ENCODE measurements at regions not wholly inside any gene's neighbourhood (a gene's known extent, or its start where the extent isn't known, plus 50 kb on each side); places are given as distances from the start of the nearest gene placed in this dataset.

- no peak overlapping the region for H2AFZ ChIP-seq (ENCODE audit: low read depth, low read length, severe bottlenecking)
- no peak overlapping the region for H3K9ac ChIP-seq (ENCODE audit: low read length)
- no peak overlapping the region for H3K4me2 ChIP-seq (ENCODE audit: low read depth, low read length, poor library complexity, severe bottlenecking)
Observed at GRCh38 chr20:50386641-50386960, 123.6 kb upstream of the PTPN1 start.

GRCh38 chr20:50387218-50387995 lies 122.8 kb upstream of the PTPN1 start:
- H3K4me3 ChIP-seq (ENCODE audit: insufficient read depth, low read length, poor library complexity, severe bottlenecking) = no peak overlapping the region
- H3F3A ChIP-seq (ENCODE audit: insufficient read depth) = no peaks in the 10 kb centered on the region
- TF ChIP-seq CTCF (IDR thresholded peaks at IDR 0.05; ENCODE audit: insufficient read depth, low read length, poor library complexity, severe bottlenecking) (no peak), EZH2phosphoT487 (conservative IDR thresholded peaks at IDR 0.05; ENCODE audit: low read length) (no peak)
- H3K79me2 ChIP-seq (ENCODE audit: insufficient read depth, low read length) = no peaks in the 10 kb centered on the region
- no peak overlapping the region for H2AFZ ChIP-seq (ENCODE audit: low read depth, low read length, severe bottlenecking)
- no peaks in the 10 kb centered on the region for H3K9me3 ChIP-seq (ENCODE audit: insufficient read depth, low read length)
- H3K27ac ChIP-seq (ENCODE audit: low read depth, low read length) = no peak overlapping the region
- no peaks in the 10 kb centered on the region for H4K20me1 ChIP-seq (ENCODE audit: low read depth, low read length)
- no peaks in the 10 kb centered on the region for H3K27me3 ChIP-seq (ENCODE audit: low read length)
- H3K4me2 ChIP-seq (ENCODE audit: low read depth, low read length, poor library complexity, severe bottlenecking) = no peak overlapping the region
- H3K9ac ChIP-seq (ENCODE audit: low read length) = no peak overlapping the region
- H3K9me2 ChIP-seq (replicated peaks; ENCODE audit: insufficient read depth, low read length) = no peaks in the 10 kb centered on the region
- no peaks in the 10 kb centered on the region for H3K36me3 ChIP-seq (ENCODE audit: low read length)

More at GRCh38 chr20:50386641-50386960, 123.6 kb upstream of the PTPN1 start:
- Histone ChIP-seq H3K27ac (ENCODE audit: low read depth, low read length) (no peak overlapping the region), H4K20me1 (ENCODE audit: low read depth, low read length) (no peaks in the 10 kb centered on the region), H3K9me3 (ENCODE audit: insufficient read depth, low read length) (no peaks in the 10 kb centered on the region), H3K9me2 (replicated peaks; ENCODE audit: insufficient read depth, low read length) (no peaks in the 10 kb centered on the region), H3K4me3 (ENCODE audit: insufficient read depth, low read length, poor library complexity, severe bottlenecking) (no peak overlapping the region), H3K36me3 (ENCODE audit: low read length) (no peaks in the 10 kb centered on the region), H3K27me3 (ENCODE audit: low read length) (no peaks in the 10 kb centered on the region), H3K79me2 (ENCODE audit: insufficient read depth, low read length) (no peaks in the 10 kb centered on the region), H3F3A (ENCODE audit: insufficient read depth) (no peaks in the 10 kb centered on the region)
- TF ChIP-seq EZH2phosphoT487 (conservative IDR thresholded peaks at IDR 0.05; ENCODE audit: low read length) (no peak), CTCF (IDR thresholded peaks at IDR 0.05; ENCODE audit: insufficient read depth, low read length, poor library complexity, severe bottlenecking) (no peak)

GRCh38 chr20:50387996-50388332 lies 122.2 kb upstream of the PTPN1 start:
- Histone ChIP-seq H3K9me2 (replicated peaks; ENCODE audit: insufficient read depth, low read length) (no peaks in the 10 kb centered on the region), H3K4me3 (ENCODE audit: insufficient read depth, low read length, poor library complexity, severe bottlenecking) (no peak overlapping the region), H3K27me3 (ENCODE audit: low read length) (no peaks in the 10 kb centered on the region), H3K79me2 (ENCODE audit: insufficient read depth, low read length) (no peaks in the 10 kb centered on the region), H3K36me3 (ENCODE audit: low read length) (no peaks in the 10 kb centered on the region), H3K9me3 (ENCODE audit: insufficient read depth, low read length) (no peaks in the 10 kb centered on the region), H3K4me2 (ENCODE audit: low read depth, low read length, poor library complexity, severe bottlenecking) (no peak overlapping the region), H4K20me1 (ENCODE audit: low read depth, low read length) (no peaks in the 10 kb centered on the region), H2AFZ (ENCODE audit: low read depth, low read length, severe bottlenecking) (no peak overlapping the region), H3K27ac (ENCODE audit: low read depth, low read length) (no peak overlapping the region), H3K9ac (ENCODE audit: low read length) (no peak overlapping the region), H3F3A (ENCODE audit: insufficient read depth) (no peaks in the 10 kb centered on the region)
- no peak for TF ChIP-seq EZH2phosphoT487 (conservative IDR thresholded peaks at IDR 0.05; ENCODE audit: low read length)
- no peak for TF ChIP-seq CTCF (IDR thresholded peaks at IDR 0.05; ENCODE audit: insufficient read depth, low read length, poor library complexity, severe bottlenecking)

Data from SU-DHL-6 (cell line).